GM18867 (cell line): ENCODE measurements at regions not wholly inside any gene's neighbourhood (a gene's known extent, or its start where the extent isn't known, plus 50 kb on each side); places are given as distances from the start of the nearest gene placed in this dataset.
"Not testable (repeated sequence)": the region's sequence is repeated elsewhere in the genome, so short reads cannot be mapped to it uniquely, and the experiment has no call there.

ENCODE experiments used
- ATAC-seq: cut with Tn5 transposase; IDR thresholded peaks from one replicate; pipeline ENCODE4 v1.9.1; 2021; ENCODE audit warnings: mild to moderate bottlenecking, moderate library complexity; ENCODE audit not compliant: unreplicated experiment

DNA sequence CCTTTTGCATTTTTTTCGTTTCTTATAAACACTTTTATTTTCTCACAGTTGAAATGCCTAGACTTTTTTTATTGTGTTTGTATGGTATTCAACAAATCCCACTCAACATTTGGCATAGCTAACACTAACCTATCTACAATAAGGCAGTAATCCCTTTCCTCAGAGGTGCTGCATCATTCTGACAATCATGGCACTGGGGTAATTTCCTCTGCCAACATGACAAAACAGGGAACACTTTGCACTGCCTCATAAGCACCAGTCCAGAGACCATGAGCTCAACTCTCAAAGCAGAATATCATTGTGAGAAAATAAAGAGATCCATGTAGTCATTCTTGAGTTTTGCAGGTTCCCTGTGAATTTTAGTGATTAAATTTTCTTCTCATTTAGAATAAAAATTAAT lies 183.8 kb upstream of the INTU start:
- ATAC-seq, result no peak

DNA sequence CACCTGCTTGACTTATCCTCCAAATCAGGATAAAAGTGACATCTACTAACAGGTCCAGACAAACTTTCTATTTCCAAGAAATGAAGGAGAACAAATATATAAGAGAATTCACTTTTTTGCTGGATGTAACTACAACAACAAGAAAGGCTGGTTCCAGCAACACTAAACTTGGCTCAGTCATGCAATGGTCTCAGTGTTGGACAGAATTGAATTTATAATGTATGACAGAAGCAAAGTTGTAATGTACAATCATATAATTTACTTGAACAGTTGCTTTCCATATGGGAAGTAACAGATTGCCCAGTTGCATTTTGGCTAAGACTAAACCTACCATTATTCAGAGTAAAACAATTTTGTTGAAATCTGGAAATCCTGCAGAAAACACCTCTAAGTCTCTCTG lies 183.3 kb upstream of the INTU start:
- ATAC-seq, result no peak

DNA sequence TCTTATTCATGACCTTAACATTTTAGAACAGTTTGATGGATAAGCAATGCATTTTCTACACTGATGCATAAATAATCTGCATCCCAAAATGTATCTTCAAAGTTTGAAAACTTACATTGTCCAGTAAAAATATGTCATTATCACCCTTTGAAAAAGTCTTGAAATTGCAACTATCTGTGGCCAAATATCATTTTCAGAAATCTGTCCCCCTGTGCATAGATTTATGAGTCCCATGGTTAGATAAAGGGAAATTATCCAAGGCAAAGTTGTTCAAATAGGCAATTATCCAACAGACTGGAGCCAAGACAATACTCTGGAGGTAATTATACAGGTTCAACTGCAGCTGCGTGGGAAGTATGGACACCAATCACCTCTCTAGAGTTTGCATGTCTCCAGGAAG lies 182.5 kb upstream of the INTU start:
- no peak for ATAC-seq

DNA sequence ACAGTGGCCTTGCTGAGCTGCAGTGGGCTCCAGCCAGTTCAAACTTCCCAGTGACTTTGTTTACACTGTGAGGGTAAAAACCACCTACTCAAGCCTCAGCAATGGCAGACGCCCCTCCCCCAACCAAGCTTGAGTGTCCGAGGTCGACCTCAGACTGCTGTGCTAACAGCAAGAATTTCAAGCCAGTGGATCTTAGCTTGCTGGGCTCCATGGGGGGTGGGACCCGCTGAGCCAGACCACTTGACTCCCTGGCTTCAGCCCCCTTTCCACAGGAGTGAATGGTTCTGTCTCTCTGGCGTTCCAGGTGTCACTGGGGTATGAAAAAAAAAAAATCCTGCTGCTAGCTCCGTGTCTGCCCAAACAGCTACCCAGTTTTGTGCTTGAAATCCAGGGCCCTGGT lies 168.9 kb upstream of the INTU start:
- ATAC-seq, result no peak

DNA sequence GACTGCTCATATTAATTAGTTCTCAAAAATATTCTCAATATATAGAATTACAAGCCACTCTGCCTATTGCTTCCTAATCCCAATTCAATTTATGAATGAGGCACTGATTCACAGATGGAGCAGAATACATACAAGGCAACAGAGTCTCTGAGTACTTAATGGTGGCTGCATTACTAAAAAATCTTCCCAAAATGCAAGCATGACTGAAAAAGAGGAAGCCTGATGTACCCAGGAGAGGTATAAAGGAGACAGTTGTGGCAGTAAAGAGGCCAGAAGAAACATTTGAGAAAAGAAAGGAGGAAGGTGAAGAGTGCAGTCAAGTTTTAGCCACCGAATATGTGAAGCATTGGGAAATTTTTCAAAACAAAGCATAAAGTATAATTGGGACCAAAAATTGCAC lies 163.2 kb upstream of the INTU start:
- ATAC-seq, result no peak

DNA sequence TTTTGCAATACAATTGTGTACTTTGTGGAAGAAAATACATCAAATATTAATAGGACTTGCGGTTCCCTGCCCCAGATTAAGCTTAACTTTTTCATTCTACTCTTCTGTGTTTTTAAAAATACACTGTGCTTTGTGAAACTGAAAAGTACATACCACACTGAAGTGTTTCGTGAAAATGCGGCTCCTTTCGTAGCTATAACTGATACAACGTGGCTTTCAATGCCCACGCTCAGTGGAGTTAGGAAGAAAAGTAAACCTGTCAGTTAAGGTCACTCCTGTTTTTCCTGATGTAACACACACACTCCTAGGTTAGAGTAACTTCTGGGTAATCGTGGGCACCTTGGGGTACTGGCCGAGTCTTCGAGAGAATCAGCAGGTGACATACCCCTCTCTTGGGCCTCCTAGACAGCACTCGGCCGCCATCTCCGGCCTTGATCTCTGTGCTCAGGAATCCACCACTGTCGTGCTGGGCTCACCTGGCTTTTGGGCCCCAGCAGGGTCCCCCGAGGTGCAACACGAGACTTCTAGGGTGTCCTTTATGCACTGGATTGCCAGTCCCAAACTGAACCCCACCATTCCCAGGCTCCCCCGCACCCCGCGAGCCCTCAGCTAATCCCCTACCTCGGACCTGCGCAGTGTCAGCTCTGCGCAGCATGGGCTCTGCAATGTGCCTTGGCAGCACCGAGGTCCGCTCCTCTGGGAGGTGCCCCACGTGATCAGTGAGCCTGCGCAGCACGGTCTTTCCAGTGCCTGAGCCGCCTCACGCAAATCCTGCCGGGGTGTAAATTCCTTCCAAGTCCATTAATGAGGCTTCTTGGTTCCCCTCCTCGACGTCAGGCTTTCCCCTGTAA lies 162.6 kb upstream of the INTU start:
- no peak for ATAC-seq

DNA sequence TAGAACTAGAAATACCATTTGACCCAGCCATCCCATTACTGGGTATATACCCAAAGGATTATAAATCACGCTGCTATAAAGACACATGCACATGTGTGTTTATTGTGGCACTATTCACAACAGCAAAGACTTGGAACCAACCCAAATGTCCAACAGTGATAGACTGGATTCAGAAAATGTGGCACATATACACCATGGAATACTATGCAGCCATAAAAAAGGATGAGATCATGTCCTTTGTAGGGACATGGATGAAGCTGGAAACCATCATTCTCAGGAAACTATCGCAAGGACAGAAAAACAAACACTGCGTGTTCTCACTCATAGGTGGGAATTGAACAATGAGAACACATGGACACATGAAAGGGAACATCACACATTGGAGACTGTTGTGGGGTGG lies 154.5 kb upstream of the INTU start:
- ATAC-seq, result not testable (repeated sequence)

DNA sequence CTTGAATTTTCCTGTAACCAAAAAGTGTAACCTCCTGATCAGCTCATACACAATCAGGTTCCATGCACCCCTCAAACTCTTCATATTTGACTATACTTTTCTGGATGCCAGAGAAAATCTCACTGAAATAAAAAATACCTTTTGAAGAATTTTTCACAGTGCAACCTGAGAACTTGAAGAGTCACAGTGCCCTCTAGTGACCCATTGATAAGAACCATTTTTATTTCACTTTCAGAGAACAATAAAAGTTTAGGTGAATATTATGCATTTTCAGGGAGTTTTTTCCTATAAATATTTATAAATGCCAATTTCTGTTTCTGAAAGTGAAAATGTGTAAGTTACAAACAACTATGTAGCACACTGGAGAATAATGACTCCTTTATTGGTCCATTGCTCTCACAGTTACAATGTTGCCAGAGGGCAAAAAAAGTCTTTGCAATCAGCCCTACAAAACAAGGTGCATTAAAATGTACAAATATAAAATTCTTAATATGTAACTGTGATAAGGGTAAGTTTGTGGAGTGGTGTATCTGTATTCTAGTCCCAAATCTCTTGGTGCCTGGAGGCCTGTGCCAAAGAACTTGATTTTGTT lies 153.6 kb upstream of the INTU start:
- ATAC-seq, result peak; percentile 53

DNA sequence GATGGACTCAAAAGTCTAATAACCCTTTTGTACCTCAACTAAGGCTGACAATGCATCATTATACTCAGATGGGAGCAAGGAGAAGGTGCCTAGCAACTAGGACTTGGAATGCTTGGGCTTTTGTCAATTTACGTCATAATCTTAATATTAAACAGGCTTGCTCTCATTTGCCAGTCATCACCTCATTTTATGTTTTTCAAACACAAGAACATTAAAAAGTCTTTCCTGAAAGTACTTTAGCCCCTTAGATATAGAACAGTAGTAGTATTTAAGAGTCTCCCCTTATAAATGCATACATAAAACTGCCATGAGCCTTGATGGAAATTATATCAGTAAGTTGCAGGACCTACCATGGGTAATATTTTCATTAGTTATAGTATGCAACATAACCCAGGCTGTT lies 150.7 kb upstream of the INTU start:
- no peak for ATAC-seq

DNA sequence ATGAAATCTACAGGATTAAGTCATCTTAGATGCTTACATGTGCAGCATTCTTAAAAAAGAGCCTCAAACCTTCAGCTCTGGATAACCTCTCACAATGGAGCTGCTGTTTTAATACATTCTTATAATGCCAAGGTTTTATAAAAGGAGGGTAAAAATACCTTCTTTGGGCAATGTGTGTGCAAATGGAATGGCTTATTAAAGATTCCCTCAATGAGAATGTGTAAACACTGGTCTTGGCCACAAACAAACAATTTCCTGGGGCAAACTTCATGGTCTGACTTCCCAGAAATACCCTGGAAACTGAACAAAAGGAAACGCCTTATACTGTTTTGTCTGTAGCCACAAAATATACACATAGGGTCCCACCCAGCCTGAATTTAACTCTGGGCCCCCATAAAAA lies 148.6 kb upstream of the INTU start:
- ATAC-seq, result no peak

DNA sequence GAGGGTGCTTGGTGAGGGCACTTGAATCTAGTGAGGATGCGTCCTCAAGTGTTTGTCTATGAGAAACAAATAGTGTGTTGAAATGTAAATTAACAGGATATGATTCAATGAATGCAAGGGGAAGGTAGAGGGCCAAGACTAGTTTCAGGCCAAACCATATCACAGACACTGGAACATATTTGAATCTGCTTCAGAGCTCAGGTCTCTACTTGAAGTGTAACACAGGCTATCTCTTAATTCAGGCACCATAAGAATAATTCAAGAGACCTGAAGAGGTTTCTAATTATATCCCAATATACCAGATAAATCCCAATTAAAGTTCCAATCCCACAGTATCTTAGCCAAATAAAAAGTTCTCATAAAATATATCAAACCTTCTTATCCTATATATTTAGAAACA lies 146.5 kb upstream of the INTU start:
- ATAC-seq, result no peak

DNA sequence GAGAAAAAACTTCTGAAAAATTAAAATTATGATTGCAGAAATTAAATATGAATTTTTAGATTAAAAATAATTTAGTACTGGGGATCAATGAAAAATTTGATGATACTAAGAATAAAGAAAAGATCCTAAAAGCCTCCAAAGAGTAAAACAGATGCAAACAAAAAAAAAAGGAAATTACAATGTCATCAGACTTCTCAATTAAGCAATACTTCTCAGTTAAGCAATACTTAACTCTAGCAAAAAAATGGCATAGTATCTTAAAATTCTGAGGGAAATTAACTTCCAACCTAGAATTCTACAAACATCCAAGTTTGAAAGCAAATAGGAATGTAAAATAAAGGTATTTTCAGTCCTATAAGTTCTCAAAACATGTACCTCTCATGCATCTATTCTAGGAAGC lies 141.2 kb upstream of the INTU start:
- no peak for ATAC-seq

DNA sequence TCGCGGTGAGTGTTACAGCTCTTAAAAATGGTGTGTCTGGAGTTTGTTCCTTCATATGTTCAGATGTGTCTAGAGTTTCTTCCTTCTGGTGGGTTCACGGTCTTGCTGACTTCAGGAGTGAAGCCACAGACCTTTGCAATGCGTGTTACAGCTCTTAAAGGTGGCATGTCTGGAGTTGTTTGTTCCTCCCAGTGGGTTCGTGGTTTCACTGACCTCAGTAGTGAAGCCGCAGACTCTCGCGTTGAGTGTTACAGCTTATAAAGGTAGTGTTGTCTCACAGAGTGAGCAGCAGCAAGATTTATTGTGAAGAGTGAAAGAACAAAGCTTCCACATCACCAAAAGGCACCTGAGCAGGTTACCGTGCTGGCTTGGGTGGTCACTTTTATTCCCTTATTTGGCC lies 135.9 kb upstream of the INTU start:
- ATAC-seq, result not testable (repeated sequence)

DNA sequence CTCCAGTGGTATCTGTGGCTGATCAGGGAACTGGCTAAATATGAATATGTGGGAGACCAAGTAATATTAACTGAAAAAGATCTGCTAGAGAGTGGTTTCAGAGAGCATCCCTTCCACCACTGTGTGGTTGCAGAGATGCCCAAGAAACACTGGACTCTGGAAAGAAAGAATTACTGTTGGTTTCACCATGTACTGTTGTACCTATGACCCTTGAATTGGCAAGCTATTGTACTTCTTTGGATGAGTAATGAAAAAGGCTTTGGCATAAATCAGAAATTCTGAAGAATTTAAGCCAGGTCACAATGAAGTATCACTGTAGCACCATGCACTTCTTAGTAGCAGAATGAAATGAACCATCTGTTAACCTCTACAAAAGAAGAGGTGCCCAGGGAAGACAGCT lies 134.4 kb upstream of the INTU start:
- ATAC-seq, result no peak

DNA sequence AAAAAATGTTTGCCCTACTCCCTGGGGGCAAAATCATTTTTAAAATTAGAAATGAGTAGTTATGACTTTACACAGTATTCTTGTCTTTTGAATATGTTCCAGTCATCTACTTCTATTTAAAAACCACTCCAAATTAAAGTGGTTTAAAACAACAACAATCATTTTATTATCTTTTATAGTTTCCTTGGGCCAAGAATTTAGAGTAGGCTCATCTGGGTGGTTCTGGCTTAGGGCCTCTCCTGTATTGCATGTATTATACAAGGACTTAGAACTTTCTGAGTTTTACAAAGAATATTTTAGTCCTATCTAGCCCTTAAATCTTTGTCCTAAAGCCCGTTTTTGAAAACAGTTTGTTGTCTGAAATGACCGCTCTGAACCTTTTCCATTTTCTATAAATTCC lies 132.5 kb upstream of the INTU start:
- no peak for ATAC-seq

DNA sequence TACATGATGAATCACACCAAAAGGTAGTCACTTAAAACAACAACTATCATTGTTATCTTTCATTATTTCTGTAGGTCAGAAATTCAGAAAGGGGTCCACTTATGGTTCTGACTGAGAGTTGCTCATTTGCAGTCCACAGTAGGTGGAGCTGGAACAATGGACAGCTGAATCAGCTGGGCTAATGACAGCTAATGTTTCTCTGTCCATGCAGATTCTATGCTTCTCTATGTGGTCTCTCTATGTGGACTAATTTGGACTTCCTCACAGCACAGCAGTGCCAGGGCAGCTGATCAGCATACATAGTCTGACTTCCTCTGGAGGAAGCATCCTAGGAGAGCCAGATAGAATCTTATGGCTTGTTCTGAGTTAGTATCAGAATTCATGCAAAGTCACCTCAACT lies 131.7 kb upstream of the INTU start:
- no peak for ATAC-seq

DNA sequence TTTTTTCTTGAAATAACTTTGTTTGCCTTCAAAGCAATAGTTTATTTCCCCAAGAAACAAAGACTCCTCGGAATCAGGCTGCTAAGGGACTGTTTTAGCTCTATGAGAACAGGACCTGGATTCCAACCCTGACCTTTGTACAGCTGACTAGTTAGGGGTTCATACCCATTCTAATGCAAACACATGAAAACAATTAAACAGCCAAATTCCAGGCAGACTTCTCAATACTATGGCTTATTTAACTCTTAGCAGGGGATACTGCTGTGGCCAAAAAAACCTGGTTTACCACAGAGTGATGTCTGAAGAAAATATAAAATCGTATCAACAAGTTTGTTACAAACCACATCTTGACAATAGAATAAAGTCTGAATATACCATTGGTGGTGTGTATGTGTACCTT lies 129.6 kb upstream of the INTU start:
- no peak for ATAC-seq

DNA sequence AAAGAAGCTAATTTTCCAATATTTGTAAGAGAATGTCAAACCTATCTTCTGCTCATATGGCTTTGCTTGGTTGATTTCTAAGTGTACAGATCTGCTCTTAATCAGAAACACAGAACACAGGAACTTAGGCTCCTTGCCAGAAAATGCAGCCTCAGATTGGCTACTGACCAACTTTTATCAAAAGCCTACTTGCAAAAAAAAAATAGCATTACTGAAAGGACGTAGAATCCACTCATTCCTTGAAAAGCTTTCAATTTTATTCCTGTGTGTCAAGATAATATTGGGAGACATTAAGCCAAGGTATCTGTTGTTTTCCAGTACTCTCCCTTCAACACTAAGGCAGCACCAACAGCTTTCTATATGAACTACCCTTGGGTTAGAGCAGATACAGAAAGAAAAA lies 127.6 kb upstream of the INTU start:
- ATAC-seq, result no peak

DNA sequence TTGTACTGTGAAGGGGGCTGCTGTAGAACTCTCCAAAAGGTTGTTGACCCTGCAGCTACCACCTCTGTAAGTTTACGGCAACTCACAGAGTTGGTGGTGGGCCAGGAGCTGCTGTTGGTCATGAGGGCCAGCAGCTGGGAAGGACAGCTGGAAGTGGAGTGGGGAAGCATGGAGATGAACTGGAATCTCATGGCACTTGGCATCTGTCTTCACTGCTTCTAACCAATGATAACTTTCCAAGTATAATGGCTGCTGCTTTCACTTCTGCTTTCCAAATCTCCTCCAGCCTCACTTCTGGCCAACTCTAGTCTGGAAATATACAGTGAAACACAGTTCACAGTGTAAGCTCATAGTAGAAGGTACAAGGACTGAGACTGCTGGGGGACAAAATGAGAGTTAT lies 126.5 kb upstream of the INTU start:
- ATAC-seq, result no peak

DNA sequence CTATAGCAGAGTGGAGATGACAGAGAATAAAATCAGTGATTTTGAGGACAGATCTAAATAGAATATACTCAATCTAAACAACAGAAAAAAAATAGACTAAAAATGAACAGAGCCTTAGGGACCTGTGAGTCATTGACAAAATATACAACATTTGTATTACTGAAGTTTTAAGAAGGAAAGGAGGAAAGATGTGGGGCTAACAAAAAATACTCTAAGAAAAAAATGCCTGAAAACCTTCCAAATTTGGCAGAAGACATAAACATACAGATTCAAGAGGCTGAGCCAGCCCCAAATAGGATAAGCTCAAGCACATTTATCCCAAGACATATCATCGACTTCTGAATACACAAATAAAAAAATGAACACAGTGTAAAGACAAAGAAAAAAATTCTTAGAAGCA lies 123.6 kb upstream of the INTU start:
- ATAC-seq, result no peak

DNA sequence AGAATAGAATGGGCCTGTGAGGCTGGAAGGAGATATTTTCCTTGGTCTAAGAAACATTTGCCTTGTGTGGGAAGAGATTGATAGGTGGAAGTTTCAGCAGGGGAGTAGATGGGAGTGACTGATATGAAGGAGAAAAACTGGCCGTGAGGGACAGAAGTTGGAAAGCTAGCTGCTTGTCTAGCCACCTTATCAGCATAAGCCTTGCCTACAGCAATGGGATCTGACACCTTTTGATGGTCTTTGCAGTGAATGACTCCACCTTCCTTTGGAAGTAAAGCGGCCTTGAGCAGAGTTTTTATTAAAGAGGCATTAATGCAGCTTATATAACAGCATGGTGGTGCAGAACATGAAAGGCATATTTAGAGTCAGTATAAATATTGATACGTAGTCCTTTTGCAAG lies 120.1 kb upstream of the INTU start:
- ATAC-seq, result not testable (repeated sequence)

DNA sequence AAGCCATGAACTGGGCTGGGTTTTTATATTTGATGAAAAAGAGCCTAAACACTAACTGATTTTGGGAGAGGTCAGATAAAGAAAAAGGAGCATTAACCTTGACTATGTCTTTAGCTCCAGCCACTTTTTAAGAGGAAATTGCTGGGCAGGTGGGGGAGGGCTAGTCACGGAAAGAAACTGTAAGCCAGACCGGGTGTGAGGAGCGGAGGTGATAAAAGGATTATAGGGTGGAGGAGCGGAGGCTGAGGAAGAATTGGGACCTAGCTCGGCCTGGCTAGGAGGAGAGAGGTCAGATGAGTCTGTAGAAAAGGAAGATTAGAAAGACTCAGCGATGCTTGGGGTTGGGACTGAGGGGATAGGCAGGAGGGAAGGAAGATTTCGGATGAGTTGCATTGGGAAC lies 117.5 kb upstream of the INTU start:
- not testable (repeated sequence) for ATAC-seq

DNA sequence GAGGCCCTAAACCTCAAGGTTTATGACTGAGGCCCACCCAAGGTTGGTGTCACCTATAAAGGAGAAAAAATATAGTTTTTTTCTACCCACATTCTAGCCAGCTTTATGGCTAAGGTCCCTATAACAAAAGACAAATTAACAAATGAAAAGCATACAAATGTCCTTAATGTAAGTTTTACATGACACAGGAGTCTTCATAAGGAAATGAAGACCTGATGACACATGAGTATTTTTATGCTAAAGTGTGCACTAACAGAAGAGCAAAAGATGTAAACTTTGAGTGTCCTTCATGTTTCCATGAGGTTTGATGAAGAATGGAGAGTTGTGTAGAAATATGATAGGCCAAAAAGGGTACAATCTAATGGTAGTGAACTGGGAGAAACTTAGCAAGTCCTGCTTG lies 114.7 kb upstream of the INTU start:
- ATAC-seq, result no peak
